Uterus (tissue), 2 donors: ENCODE measurements at regions not wholly inside any gene's neighbourhood (a gene's known extent, or its start where the extent isn't known, plus 50 kb on each side); places are given as distances from the start of the nearest gene placed in this dataset.

Source experiments
- CTCF ChIP-seq, 4 experiments: fragments of 200-600 bp in 2 of 4; fragments of 450-650 bp in 2 of 4; sonication (generic) in 2 of 4; IDR thresholded peaks; one replicate each; pipeline ENCODE4 v1.5.1; 2016 to 2019; ENCODE audit warnings: antibody characterized with exemption in 4 of 4, mild to moderate bottlenecking in 2 of 4, moderate library complexity in 1 of 4
- POLR2A ChIP-seq, 2 donors: fragments of 450-650 bp; IDR thresholded peaks; one replicate each; pipeline ENCODE4 v1.6.1; 2016; ENCODE audit warnings: antibody characterized with exemption in 2 of 2, mild to moderate bottlenecking in 1 of 2, moderate library complexity in 1 of 2

- no peak for TF ChIP-seq CTCF (IDR thresholded peaks at IDR 0.05)
- no peak for TF ChIP-seq POLR2A (IDR thresholded peaks at IDR 0.05)
These were observed 60.2 kb upstream of the FLT1 start for GRCh38 chr13:28555096-28555495.
